HT1080 (cell line): ENCODE measurements at regions not wholly inside any gene's neighbourhood (a gene's known extent, or its start where the extent isn't known, plus 50 kb on each side); places are given as distances from the start of the nearest gene placed in this dataset.

ENCODE experiments used
- DNase-seq: peaks from one replicate; pipeline ENCODE4 v3.0.0-alpha.2; 2015; ENCODE audit warnings: low read depth

DNA sequence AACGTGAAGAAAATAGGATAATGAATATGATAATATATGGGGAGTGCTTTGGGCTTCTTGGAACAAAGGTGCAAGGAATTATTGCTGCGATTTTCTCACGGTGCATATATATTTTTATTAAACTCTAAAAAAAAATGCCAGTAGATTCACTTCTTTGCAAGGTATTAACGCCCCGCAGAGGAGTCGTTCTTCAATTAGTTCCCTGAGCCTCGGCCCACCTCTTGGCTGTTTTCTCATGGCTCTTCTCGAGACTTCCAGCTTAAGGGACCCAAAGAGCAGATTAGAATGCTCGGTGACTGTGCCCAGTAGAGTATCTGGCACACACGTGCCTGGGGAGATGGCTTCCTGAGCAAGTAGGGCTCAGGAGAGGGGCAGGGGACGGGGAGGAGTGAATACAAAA, 367.4 kb downstream of the MID1IP1 start:
- no peak for DNase-seq

DNA sequence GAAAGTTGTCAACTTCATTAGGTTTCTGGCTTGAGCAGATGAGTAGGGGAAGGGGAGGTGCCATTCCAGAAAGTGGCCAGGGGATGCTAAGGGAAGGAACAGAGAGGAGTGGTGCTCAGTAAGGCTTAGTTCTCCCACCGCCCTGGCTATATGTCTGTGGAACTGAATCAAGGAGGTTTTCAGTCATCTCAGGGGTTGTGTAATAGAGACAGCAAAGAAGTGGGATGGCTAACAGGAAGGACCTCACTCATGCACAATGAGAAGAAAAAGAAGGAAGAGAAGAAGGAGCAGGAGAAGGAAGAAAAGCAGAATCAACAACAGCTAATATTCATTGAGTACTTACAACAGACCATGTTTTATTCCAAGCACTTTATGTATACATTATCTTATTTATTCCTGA, 368.7 kb downstream of the MID1IP1 start:
- DNase-seq = no peak

DNA sequence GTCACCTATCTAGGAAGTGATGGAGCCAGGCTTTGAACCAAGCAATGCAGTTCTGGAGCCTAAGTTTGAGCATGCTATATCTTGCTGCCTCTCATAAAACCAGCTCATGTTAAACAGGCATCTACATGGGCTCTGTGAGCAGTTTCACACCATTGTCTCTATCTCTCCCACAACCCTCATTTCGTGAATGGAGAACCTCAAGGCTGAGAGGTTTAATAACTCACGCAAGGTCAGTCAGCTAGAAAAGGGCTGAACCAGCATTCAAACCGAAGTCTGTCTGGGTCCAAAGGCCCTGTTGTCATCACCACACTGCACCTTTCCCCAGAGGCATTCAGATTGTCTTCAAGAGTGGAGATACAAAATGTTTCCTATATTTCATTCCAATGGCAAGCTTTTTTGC, 369.2 kb downstream of the MID1IP1 start:
- no peak for DNase-seq

DNA sequence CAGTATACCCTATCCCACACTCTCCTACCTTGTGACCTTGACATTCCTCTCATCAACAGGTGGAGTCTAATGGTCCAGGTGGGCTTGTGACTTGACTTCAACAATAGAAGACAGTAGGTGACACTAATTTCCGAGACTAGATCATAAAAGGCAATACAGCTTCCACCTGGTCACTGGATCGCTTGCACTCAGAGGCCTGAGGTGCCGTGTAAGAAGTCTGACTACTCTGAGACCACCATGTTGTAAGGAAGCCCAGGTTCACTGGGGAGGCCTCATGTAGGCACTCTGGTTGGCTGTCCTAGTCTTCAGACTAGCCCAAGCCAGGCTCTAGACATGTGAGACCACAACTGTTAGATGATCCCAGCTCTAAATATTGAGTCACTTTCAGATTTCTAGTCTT, 370.4 kb downstream of the MID1IP1 start:
- no peak for DNase-seq

- no peak for DNase-seq
Observed at GRCh38 chrX:39174241-39174771, 373.0 kb downstream of the MID1IP1 start.

DNA sequence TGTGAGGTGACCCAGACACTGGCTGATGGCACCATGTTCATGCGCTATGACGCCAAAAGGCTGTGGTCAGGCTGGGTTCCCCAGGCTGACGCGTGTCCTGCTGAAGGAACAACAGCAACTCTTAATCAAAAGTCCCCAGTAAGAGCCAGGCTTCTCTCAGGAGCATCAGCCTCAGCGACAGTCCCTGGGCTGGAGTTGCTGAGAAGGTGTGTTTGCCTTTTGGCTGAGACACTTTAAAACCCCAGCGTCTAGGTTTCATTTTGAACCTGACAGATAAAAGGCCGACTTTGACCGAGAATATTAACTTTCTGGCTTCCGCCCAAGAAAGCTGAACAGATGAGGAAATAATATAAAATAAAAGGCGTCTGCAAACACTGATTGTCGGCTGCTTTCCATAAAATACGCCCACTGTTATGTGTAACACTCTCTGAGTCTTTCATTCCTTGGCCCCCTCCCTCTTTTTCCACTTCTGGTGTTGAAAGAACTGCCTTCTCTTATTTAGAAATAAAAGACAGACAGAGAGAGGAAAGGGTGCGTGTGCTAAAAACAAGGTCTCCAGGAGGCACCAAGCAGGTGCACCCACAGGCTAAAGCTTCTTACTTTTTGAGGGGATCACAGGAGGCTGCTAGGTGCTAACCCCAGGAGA, 373.6 kb downstream of the MID1IP1 start:
- no peak for DNase-seq

- DNase-seq = no peak
Observed at GRCh38 chrX:39175418-39176057, 374.3 kb downstream of the MID1IP1 start.

DNA sequence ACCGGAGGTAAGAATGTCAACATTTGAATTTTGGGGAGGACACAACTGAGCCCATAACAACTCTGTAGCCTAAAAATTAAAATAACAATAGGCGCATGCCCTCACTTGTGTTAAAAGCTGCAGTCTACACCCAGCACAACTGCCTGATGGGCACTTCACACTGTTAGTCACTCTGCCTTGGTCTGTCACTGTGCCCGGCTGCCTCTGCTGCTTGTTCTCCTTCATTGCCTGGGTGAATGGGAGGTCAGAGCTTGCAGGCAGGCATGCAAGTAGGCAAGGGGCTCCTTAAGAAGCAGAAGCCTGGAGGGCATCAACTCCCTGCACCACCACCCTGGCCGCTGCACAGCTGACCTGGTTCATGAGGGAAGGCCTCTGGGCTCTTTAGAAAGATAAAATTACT, 374.8 kb downstream of the MID1IP1 start:
- no peak for DNase-seq

- DNase-seq = no peak
Observed at GRCh38 chrX:39189431-39189830, 388.2 kb downstream of the MID1IP1 start.

- no peak for DNase-seq
Observed at GRCh38 chrX:39194673-39195072, 393.4 kb downstream of the MID1IP1 start.

DNA sequence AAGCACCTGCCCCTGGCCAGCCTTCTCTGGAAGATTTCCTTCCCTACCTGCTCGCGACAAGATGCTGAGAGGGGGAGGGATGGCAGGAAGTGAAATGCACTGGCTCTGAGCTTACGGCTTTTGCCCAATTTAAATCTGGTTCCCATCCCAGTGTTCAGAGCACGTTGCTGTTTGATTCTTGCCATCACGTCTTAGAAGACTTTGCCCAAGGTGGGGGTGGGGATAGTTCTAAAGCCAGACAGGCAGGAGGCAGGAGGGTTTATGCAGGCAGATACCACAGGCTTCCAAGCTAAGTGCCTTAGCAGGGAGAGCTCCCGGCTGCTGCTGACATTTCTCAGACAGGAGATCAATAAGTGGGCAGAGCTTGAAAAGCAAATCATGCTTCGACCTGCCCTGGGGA, 393.9 kb downstream of the MID1IP1 start:
- no peak for DNase-seq

GRCh38 chrX:39196192-39197102, 395.2 kb downstream of the MID1IP1 start:
- peak; percentile 67 for DNase-seq

- DNase-seq = no peak
Observed at GRCh38 chrX:39199429-39199828, 398.2 kb downstream of the MID1IP1 start.

DNA sequence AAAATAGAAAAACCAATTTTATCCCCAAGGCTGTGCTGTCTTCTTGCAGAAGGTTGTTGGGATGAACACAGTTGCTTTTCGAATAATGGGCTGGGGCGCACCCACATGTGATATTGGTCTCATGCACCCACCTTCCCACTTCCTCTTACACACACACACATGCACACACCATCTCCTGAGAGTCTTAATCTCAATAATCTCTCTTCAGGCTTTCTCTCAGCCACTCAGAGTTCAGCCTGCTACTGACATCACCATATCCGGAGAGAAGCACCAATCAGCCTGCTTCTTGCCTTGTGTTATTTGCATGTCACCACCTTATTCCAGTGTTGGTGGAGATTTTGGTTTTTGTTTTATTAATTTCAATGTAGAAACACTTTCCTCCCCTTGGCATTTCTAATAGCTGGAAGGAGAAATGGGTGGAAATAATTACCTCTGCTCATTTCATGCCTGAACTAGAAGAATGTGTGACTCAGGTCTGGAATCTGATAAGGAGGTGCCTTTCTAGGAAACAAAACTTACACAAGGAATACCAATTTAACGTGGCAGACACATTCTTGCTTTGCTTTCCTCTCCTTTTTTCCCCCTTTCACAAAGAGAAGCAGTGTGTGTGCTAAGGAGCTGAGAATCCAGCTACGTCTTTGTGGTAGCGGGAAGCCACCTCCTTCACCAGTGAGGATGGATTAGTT, 400.2 kb downstream of the MID1IP1 start:
- DNase-seq = no peak

DNA sequence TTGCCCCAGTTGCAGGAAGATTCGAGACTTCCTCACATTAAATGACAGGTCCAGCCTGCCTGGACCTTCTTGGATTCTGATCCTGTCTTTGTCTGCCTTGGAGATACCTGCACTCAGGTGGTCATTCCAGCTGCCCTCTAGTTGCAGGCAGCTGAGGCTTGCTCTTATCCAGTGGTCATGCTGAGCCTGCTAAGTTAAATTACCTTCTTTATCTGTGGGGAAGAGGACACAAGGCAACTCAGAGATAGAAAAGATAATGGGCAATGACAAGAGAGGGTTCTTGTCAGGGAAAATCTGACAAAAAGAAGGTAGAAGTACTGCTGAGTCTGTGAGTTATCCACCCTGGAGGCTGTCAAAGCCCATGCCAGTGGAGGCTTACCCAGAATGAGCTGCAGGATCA, 401.4 kb downstream of the MID1IP1 start:
- no peak for DNase-seq

- no peak for DNase-seq
Observed at GRCh38 chrX:39203427-39203826, 402.2 kb downstream of the MID1IP1 start.

GRCh38 chrX:39204353-39204752, 403.1 kb downstream of the MID1IP1 start:
- no peak for DNase-seq

DNA sequence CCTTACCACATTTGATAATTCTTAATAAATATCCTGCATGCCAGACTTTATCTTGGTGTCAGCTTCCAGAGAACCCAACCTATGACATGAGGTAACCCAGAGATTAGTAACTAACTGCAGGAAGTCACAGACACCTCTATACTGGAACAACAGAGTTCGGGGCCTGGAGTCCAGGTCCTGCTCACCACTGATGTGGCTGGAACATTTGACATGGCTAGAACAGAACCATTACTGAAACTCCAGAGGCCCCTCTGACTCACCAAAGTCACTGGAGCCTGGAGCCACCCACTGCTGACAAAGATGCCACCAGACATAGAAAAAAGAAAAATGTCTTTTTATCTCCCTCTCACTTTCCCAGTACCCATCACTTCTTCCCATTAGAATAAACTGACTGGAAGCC, 403.7 kb downstream of the MID1IP1 start:
- DNase-seq = no peak

GRCh38 chrX:39205467-39205866, 404.2 kb downstream of the MID1IP1 start:
- DNase-seq = no peak

- no peak for DNase-seq
Observed at GRCh38 chrX:39206399-39207145, 405.3 kb downstream of the MID1IP1 start.

- DNase-seq = no peak
Observed at GRCh38 chrX:39211501-39211900, 410.2 kb downstream of the MID1IP1 start.
